Ishikawa (cell line): ENCODE measurements at regions not wholly inside any gene's neighbourhood (a gene's known extent, or its start where the extent isn't known, plus 50 kb on each side); places are given as distances from the start of the nearest gene placed in this dataset.

Source experiments
- EP300 ChIP-seq: IDR thresholded peaks from 2 replicates; pipeline ENCODE4 v1.6.1; 2012; ENCODE audit warnings: borderline replicate concordance
- TAF1 ChIP-seq: IDR thresholded peaks from 2 replicates; pipeline ENCODE4 v1.6.1; 2012; ENCODE audit warnings: low read depth, mild to moderate bottlenecking
- YY1 ChIP-seq: IDR thresholded peaks from 2 replicates; pipeline ENCODE4 v1.6.1; 2012; ENCODE audit warnings: low read depth
- ZBTB7A ChIP-seq: IDR thresholded peaks from 2 replicates; pipeline ENCODE4 v1.6.1; 2012; ENCODE audit warnings: low read depth
- TF ChIP-seq, protein P1 (sequence below): IDR thresholded peaks from 2 replicates; pipeline ENCODE4 v1.6.1; 2012
- TF ChIP-seq, protein P2 (sequence below): IDR thresholded peaks from 2 replicates; pipeline ENCODE4 v1.6.1; 2012; ENCODE audit warnings: low read depth, mild to moderate bottlenecking

DNA sequence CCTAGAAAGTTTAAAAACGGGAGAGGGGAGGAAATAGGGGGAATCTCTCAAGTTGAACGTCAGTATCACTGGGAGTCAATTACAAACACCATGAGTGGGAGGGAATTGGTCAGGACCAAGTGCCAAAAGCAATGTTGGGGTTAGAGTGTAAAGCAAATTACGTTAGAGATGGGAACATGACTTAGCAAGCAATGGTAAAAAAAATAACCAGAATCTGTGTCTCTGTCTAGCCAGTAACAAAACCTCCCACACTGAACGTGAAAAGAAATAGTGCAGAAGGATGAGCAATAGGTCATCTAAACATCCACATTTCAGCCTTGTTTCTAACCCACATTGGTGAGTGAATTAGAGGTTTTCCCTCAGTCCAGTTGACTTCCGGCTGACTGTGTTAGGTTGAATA is 242.2 kb downstream of the COG6 start:
- TF ChIP-seq EP300 = no peak
- TF ChIP-seq, protein P1, sequence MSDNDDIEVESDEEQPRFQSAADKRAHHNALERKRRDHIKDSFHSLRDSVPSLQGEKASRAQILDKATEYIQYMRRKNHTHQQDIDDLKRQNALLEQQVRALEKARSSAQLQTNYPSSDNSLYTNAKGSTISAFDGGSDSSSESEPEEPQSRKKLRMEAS = no peak
- TF ChIP-seq ZBTB7A = no peak
- TF ChIP-seq YY1 = no peak
- TF ChIP-seq TAF1 = no peak
- TF ChIP-seq, protein P2, sequence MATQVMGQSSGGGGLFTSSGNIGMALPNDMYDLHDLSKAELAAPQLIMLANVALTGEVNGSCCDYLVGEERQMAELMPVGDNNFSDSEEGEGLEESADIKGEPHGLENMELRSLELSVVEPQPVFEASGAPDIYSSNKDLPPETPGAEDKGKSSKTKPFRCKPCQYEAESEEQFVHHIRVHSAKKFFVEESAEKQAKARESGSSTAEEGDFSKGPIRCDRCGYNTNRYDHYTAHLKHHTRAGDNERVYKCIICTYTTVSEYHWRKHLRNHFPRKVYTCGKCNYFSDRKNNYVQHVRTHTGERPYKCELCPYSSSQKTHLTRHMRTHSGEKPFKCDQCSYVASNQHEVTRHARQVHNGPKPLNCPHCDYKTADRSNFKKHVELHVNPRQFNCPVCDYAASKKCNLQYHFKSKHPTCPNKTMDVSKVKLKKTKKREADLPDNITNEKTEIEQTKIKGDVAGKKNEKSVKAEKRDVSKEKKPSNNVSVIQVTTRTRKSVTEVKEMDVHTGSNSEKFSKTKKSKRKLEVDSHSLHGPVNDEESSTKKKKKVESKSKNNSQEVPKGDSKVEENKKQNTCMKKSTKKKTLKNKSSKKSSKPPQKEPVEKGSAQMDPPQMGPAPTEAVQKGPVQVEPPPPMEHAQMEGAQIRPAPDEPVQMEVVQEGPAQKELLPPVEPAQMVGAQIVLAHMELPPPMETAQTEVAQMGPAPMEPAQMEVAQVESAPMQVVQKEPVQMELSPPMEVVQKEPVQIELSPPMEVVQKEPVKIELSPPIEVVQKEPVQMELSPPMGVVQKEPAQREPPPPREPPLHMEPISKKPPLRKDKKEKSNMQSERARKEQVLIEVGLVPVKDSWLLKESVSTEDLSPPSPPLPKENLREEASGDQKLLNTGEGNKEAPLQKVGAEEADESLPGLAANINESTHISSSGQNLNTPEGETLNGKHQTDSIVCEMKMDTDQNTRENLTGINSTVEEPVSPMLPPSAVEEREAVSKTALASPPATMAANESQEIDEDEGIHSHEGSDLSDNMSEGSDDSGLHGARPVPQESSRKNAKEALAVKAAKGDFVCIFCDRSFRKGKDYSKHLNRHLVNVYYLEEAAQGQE = no peak
